NT2/D1 (cell line): ENCODE measurements at regions not wholly inside any gene's neighbourhood (a gene's known extent, or its start where the extent isn't known, plus 50 kb on each side); places are given as distances from the start of the nearest gene placed in this dataset.

Experiments used
- SUZ12 ChIP-seq: IDR thresholded peaks from 2 replicates; pipeline ENCODE4 v1.6.1; 2011; ENCODE audit not compliant: insufficient read length, insufficient read depth; ENCODE audit errors: extremely low read depth
- ZNF274 ChIP-seq: IDR thresholded peaks from 2 replicates; pipeline ENCODE4 v1.6.1; 2011; ENCODE audit warnings: mild to moderate bottlenecking, low read depth, low read length

GRCh38 chr1:36642802-36643201 is 160.1 kb upstream of the CSF3R start:
- TF ChIP-seq SUZ12 (no peak), ZNF274 (no peak)
